GM23338 (cell line): ENCODE measurements at regions not wholly inside any gene's neighbourhood (a gene's known extent, or its start where the extent isn't known, plus 50 kb on each side); places are given as distances from the start of the nearest gene placed in this dataset.

Source experiments
- ATAC-seq: fragments of 200-7000 bp; cut with Tn5 transposase; 3 replicates; pipeline ENCODE4 v1.9.1; 2020
- DNase-seq: peaks from one replicate; pipeline ENCODE4 v3.0.0-alpha.2; 2015; ENCODE audit warnings: low spot score
- H2AFZ ChIP-seq: fragments of 200-600 bp; sonication (generic); 2 replicates; pipeline ENCODE4 v1.8.0; 2016; ENCODE audit warnings: antibody characterized with exemption, mild to moderate bottlenecking, moderate library complexity
- H3F3A ChIP-seq: fragments of 200-600 bp; sonication (generic); replicated peaks from 2 replicates; pipeline ENCODE4 v1.8.0; 2017; ENCODE audit warnings: antibody characterized with exemption, mixed run types, low read depth
- H3K27ac ChIP-seq: fragments of 200-600 bp; sonication (generic); 2 replicates; pipeline ENCODE4 v1.6.1; 2016; ENCODE audit warnings: low read depth
- H3K27me3 ChIP-seq: fragments of 200-600 bp; sonication (generic); 2 replicates; pipeline ENCODE4 v1.8.0; 2016; ENCODE audit warnings: mild to moderate bottlenecking, mixed run types, moderate library complexity; ENCODE audit not compliant: insufficient read depth
- H3K36me3 ChIP-seq: fragments of 200-600 bp; sonication (generic); 2 replicates; pipeline ENCODE4 v1.8.0; 2016; ENCODE audit warnings: mild to moderate bottlenecking; ENCODE audit not compliant: insufficient read depth
- H3K4me1 ChIP-seq: fragments of 200-600 bp; sonication (generic); 2 replicates; pipeline ENCODE4 v1.8.0; 2016; ENCODE audit warnings: mild to moderate bottlenecking, moderate library complexity; ENCODE audit not compliant: insufficient read depth
- H3K4me2 ChIP-seq: fragments of 200-600 bp; sonication (generic); 2 replicates; pipeline ENCODE4 v1.7.1; 2017; ENCODE audit warnings: mixed run types
- H3K4me3 ChIP-seq: fragments of 200-600 bp; sonication (generic); 2 replicates; pipeline ENCODE4 v1.6.1; 2016; ENCODE audit warnings: mixed run types
- H3K79me2 ChIP-seq: fragments of 200-600 bp; sonication (generic); replicated peaks from 2 replicates; pipeline ENCODE4 v1.8.0; 2017; ENCODE audit warnings: mild to moderate bottlenecking; ENCODE audit not compliant: insufficient read depth
- H3K9me2 ChIP-seq: fragments of 200-600 bp; sonication (generic); 2 replicates; pipeline ENCODE4 v1.8.0; 2017; ENCODE audit not compliant: insufficient read depth
- H4K20me1 ChIP-seq: fragments of 200-600 bp; sonication (generic); replicated peaks from 2 replicates; pipeline ENCODE4 v1.8.0; 2017; ENCODE audit warnings: mild to moderate bottlenecking; ENCODE audit not compliant: insufficient read depth
- H3K27ac Mint-ChIP-seq: 2 replicates; pipeline ENCODE4 v1.8.0; 2020; ENCODE audit warnings: inconsistent platforms, mild to moderate bottlenecking, moderate library complexity, mixed read lengths
- H3K27me3 Mint-ChIP-seq: 3 replicates; pipeline ENCODE4 v1.8.0; 2022; ENCODE audit warnings: low read depth, mild to moderate bottlenecking, moderate library complexity, mixed read lengths, inconsistent platforms; ENCODE audit not compliant: insufficient read depth, poor library complexity
- H3K36me3 Mint-ChIP-seq: 3 replicates; pipeline ENCODE4 v1.8.0; 2021; ENCODE audit warnings: low read depth, mild to moderate bottlenecking, inconsistent platforms, moderate library complexity, mixed read lengths
- H3K4me1 Mint-ChIP-seq: 3 replicates; pipeline ENCODE4 v1.8.0; 2020; ENCODE audit warnings: mild to moderate bottlenecking, inconsistent platforms, mixed read lengths
- H3K4me3 Mint-ChIP-seq: 3 replicates; pipeline ENCODE4 v1.8.0; 2021; ENCODE audit warnings: moderate library complexity, mild to moderate bottlenecking, inconsistent platforms, mixed read lengths
- H3K9me3 Mint-ChIP-seq: 3 replicates; pipeline ENCODE4 v1.8.0; 2020; ENCODE audit warnings: moderate library complexity, mild to moderate bottlenecking, inconsistent platforms, mixed read lengths
- CREB1 ChIP-seq: fragments of 250-450 bp; sonication (Bioruptor Pico); IDR thresholded peaks from 2 replicates; pipeline ENCODE4 v1.5.0; 2020; ENCODE audit warnings: low read depth, mild to moderate bottlenecking, moderate library complexity
- CTCF ChIP-seq, 2 experiments: fragments of 200-600 bp in 1 of 2; sonication (generic) in 1 of 2; conservative IDR thresholded peaks; 2 replicates each; pipeline versions ENCODE4 v1.5.1 to v1.6.1; 2016 to 2017; ENCODE audit warnings: antibody characterized with exemption in 2 of 2, low read depth in 2 of 2, mild to moderate bottlenecking in 2 of 2, moderate library complexity in 1 of 2
- ETS1 ChIP-seq: IDR thresholded peaks from 2 replicates; pipeline ENCODE4 v1.6.1; 2016; ENCODE audit warnings: antibody characterized with exemption
- EZH2 ChIP-seq: fragments of 200-600 bp; sonication (generic); IDR thresholded peaks from one replicate; pipeline ENCODE4 v1.8.0; 2017; ENCODE audit warnings: antibody characterized with exemption, mild to moderate bottlenecking, low read depth; ENCODE audit not compliant: unreplicated experiment
- EZH2phosphoT487 ChIP-seq: fragments of 200-600 bp; sonication (generic); IDR thresholded peaks from one replicate; pipeline ENCODE4 v1.8.1; 2018; ENCODE audit warnings: antibody characterized with exemption; ENCODE audit not compliant: unreplicated experiment
- JUNB ChIP-seq: IDR thresholded peaks from one replicate; pipeline ENCODE4 v1.6.1; 2016; ENCODE audit warnings: antibody characterized with exemption; ENCODE audit not compliant: unreplicated experiment
- NANOG ChIP-seq: IDR thresholded peaks from 2 replicates; pipeline ENCODE4 v1.6.1; 2016; ENCODE audit warnings: antibody characterized with exemption, borderline replicate concordance
- POLR2AphosphoS5 ChIP-seq: IDR thresholded peaks from 2 replicates; pipeline ENCODE4 v1.6.1; 2016; ENCODE audit warnings: antibody characterized with exemption, low read depth
- REST ChIP-seq: IDR thresholded peaks from one replicate; pipeline ENCODE4 v1.6.1; 2018; ENCODE audit warnings: antibody characterized with exemption; ENCODE audit not compliant: unreplicated experiment
- STAT1 ChIP-seq: IDR thresholded peaks from one replicate; pipeline ENCODE4 v1.6.1; 2016; ENCODE audit warnings: antibody characterized with exemption; ENCODE audit not compliant: unreplicated experiment
- ZNF114 ChIP-seq: fragments of 250-450 bp; sonication (Bioruptor Pico); IDR thresholded peaks from 2 replicates; pipeline ENCODE4 v1.5.0; 2020; ENCODE audit warnings: mild to moderate bottlenecking, moderate library complexity
- ZNF331 ChIP-seq: fragments of 250-450 bp; sonication (Bioruptor Pico); IDR thresholded peaks from 2 replicates; pipeline ENCODE4 v1.5.0; 2020; ENCODE audit warnings: low read depth, mild to moderate bottlenecking, moderate library complexity

GRCh38 chr11:26931248-26931631 lies 62.7 kb upstream of the FIBIN start:
- Histone ChIP-seq H3K27ac (no peak overlapping the region), H3K36me3 (no peaks in the 10 kb centered on the region), H2AFZ (no peak overlapping the region), H3K27me3 (no peaks in the 10 kb centered on the region), H3K4me1 (no peaks in the 10 kb centered on the region), H3K4me2 (no peak overlapping the region), H3K4me3 (no peak overlapping the region), H3K79me2 (no peaks in the 10 kb centered on the region), H4K20me1 (no peaks in the 10 kb centered on the region), H3K9me2 (peaks cover 15% of the 10 kb centered on the region), H3F3A (no peaks in the 10 kb centered on the region)
- no peaks in the 10 kb centered on the region for H3K9me3 Mint-ChIP-seq
- no peaks in the 10 kb centered on the region for H3K36me3 Mint-ChIP-seq
- DNase-seq (no peak), ATAC-seq (no peak)
- H3K4me1 Mint-ChIP-seq, result peaks cover 10% of the 10 kb centered on the region; the same call in 2 of the 3 replicates
- no peak for TF ChIP-seq CREB1 (CRISPR knock-in tag)
- TF ChIP-seq JUNB, result no peak
- no peak for TF ChIP-seq STAT1
- TF ChIP-seq EZH2phosphoT487, result no peak
- TF ChIP-seq POLR2AphosphoS5, result no peak
- TF ChIP-seq ZNF114 (CRISPR knock-in tag), result no peak
- no peaks in the 10 kb centered on the region for H3K27me3 Mint-ChIP-seq
- H3K27ac Mint-ChIP-seq, result no peak overlapping the region
- H3K4me3 Mint-ChIP-seq, result no peak overlapping the region

- no peak overlapping the region for H3K4me3 Mint-ChIP-seq
- no peak for TF ChIP-seq ETS1
- TF ChIP-seq ZNF331 (CRISPR knock-in tag), result no peak
- TF ChIP-seq NANOG, result no peak
- TF ChIP-seq CTCF (conservative IDR thresholded peaks at IDR 0.05; ENCODE audit: low read depth in 2 of 2), result no peak
- no peak for TF ChIP-seq EZH2
- TF ChIP-seq STAT1, result no peak
- no peak for TF ChIP-seq REST
- TF ChIP-seq POLR2AphosphoS5, result no peak
- no peak for TF ChIP-seq JUNB
- no peak for TF ChIP-seq ZNF114 (CRISPR knock-in tag)
- no peak for TF ChIP-seq CREB1 (CRISPR knock-in tag)
- Histone ChIP-seq H2AFZ (no peak overlapping the region), H4K20me1 (no peaks in the 10 kb centered on the region), H3K27ac (no peak overlapping the region), H3K36me3 (no peaks in the 10 kb centered on the region), H3K4me2 (no peak overlapping the region), H3K4me3 (no peak overlapping the region), H3K9me2 (peaks cover 17% of the 10 kb centered on the region), H3K27me3 (no peaks in the 10 kb centered on the region), H3F3A (no peaks in the 10 kb centered on the region), H3K79me2 (no peaks in the 10 kb centered on the region), H3K4me1 (no peaks in the 10 kb centered on the region)
- no peaks in the 10 kb centered on the region for H3K9me3 Mint-ChIP-seq
- no peak for DNase-seq
- no peaks in the 10 kb centered on the region for H3K27me3 Mint-ChIP-seq
- peaks cover 10% of the 10 kb centered on the region; the same call in 2 of the 3 replicates for H3K4me1 Mint-ChIP-seq
- no peak for ATAC-seq
- no peaks in the 10 kb centered on the region for H3K36me3 Mint-ChIP-seq
- H3K27ac Mint-ChIP-seq, result no peak overlapping the region
Measured at GRCh38 chr11:26931881-26932280, 62.0 kb upstream of the FIBIN start.
